GM23338 (cell line): ENCODE measurements at regions not wholly inside any gene's neighbourhood (a gene's known extent, or its start where the extent isn't known, plus 50 kb on each side); places are given as distances from the start of the nearest gene placed in this dataset.

Source experiments
- ATAC-seq: fragments of 200-7000 bp; cut with Tn5 transposase; 3 replicates; pipeline ENCODE4 v1.9.1; 2020
- DNase-seq: peaks from one replicate; pipeline ENCODE4 v3.0.0-alpha.2; 2015; ENCODE audit warnings: low spot score
- H2AFZ ChIP-seq: fragments of 200-600 bp; sonication (generic); 2 replicates; pipeline ENCODE4 v1.8.0; 2016; ENCODE audit warnings: antibody characterized with exemption, mild to moderate bottlenecking, moderate library complexity
- H3F3A ChIP-seq: fragments of 200-600 bp; sonication (generic); replicated peaks from 2 replicates; pipeline ENCODE4 v1.8.0; 2017; ENCODE audit warnings: antibody characterized with exemption, mixed run types, low read depth
- H3K27ac ChIP-seq: fragments of 200-600 bp; sonication (generic); 2 replicates; pipeline ENCODE4 v1.6.1; 2016; ENCODE audit warnings: low read depth
- H3K27me3 ChIP-seq: fragments of 200-600 bp; sonication (generic); 2 replicates; pipeline ENCODE4 v1.8.0; 2016; ENCODE audit warnings: mild to moderate bottlenecking, mixed run types, moderate library complexity; ENCODE audit not compliant: insufficient read depth
- H3K36me3 ChIP-seq: fragments of 200-600 bp; sonication (generic); 2 replicates; pipeline ENCODE4 v1.8.0; 2016; ENCODE audit warnings: mild to moderate bottlenecking; ENCODE audit not compliant: insufficient read depth
- H3K4me1 ChIP-seq: fragments of 200-600 bp; sonication (generic); 2 replicates; pipeline ENCODE4 v1.8.0; 2016; ENCODE audit warnings: mild to moderate bottlenecking, moderate library complexity; ENCODE audit not compliant: insufficient read depth
- H3K4me2 ChIP-seq: fragments of 200-600 bp; sonication (generic); 2 replicates; pipeline ENCODE4 v1.7.1; 2017; ENCODE audit warnings: mixed run types
- H3K4me3 ChIP-seq: fragments of 200-600 bp; sonication (generic); 2 replicates; pipeline ENCODE4 v1.6.1; 2016; ENCODE audit warnings: mixed run types
- H3K79me2 ChIP-seq: fragments of 200-600 bp; sonication (generic); replicated peaks from 2 replicates; pipeline ENCODE4 v1.8.0; 2017; ENCODE audit warnings: mild to moderate bottlenecking; ENCODE audit not compliant: insufficient read depth
- H3K9me2 ChIP-seq: fragments of 200-600 bp; sonication (generic); 2 replicates; pipeline ENCODE4 v1.8.0; 2017; ENCODE audit not compliant: insufficient read depth
- H4K20me1 ChIP-seq: fragments of 200-600 bp; sonication (generic); replicated peaks from 2 replicates; pipeline ENCODE4 v1.8.0; 2017; ENCODE audit warnings: mild to moderate bottlenecking; ENCODE audit not compliant: insufficient read depth
- H3K27ac Mint-ChIP-seq: 2 replicates; pipeline ENCODE4 v1.8.0; 2020; ENCODE audit warnings: inconsistent platforms, mild to moderate bottlenecking, moderate library complexity, mixed read lengths
- H3K27me3 Mint-ChIP-seq: 3 replicates; pipeline ENCODE4 v1.8.0; 2022; ENCODE audit warnings: low read depth, mild to moderate bottlenecking, moderate library complexity, mixed read lengths, inconsistent platforms; ENCODE audit not compliant: insufficient read depth, poor library complexity
- H3K36me3 Mint-ChIP-seq: 3 replicates; pipeline ENCODE4 v1.8.0; 2021; ENCODE audit warnings: low read depth, mild to moderate bottlenecking, inconsistent platforms, moderate library complexity, mixed read lengths
- H3K4me1 Mint-ChIP-seq: 3 replicates; pipeline ENCODE4 v1.8.0; 2020; ENCODE audit warnings: mild to moderate bottlenecking, inconsistent platforms, mixed read lengths
- H3K4me3 Mint-ChIP-seq: 3 replicates; pipeline ENCODE4 v1.8.0; 2021; ENCODE audit warnings: moderate library complexity, mild to moderate bottlenecking, inconsistent platforms, mixed read lengths
- H3K9me3 Mint-ChIP-seq: 3 replicates; pipeline ENCODE4 v1.8.0; 2020; ENCODE audit warnings: moderate library complexity, mild to moderate bottlenecking, inconsistent platforms, mixed read lengths
- CREB1 ChIP-seq: fragments of 250-450 bp; sonication (Bioruptor Pico); IDR thresholded peaks from 2 replicates; pipeline ENCODE4 v1.5.0; 2020; ENCODE audit warnings: low read depth, mild to moderate bottlenecking, moderate library complexity
- ETS1 ChIP-seq: IDR thresholded peaks from 2 replicates; pipeline ENCODE4 v1.6.1; 2016; ENCODE audit warnings: antibody characterized with exemption
- EZH2 ChIP-seq: fragments of 200-600 bp; sonication (generic); IDR thresholded peaks from one replicate; pipeline ENCODE4 v1.8.0; 2017; ENCODE audit warnings: antibody characterized with exemption, mild to moderate bottlenecking, low read depth; ENCODE audit not compliant: unreplicated experiment
- EZH2phosphoT487 ChIP-seq: fragments of 200-600 bp; sonication (generic); IDR thresholded peaks from one replicate; pipeline ENCODE4 v1.8.1; 2018; ENCODE audit warnings: antibody characterized with exemption; ENCODE audit not compliant: unreplicated experiment
- JUNB ChIP-seq: IDR thresholded peaks from one replicate; pipeline ENCODE4 v1.6.1; 2016; ENCODE audit warnings: antibody characterized with exemption; ENCODE audit not compliant: unreplicated experiment
- NANOG ChIP-seq: IDR thresholded peaks from 2 replicates; pipeline ENCODE4 v1.6.1; 2016; ENCODE audit warnings: antibody characterized with exemption, borderline replicate concordance
- POLR2AphosphoS5 ChIP-seq: IDR thresholded peaks from 2 replicates; pipeline ENCODE4 v1.6.1; 2016; ENCODE audit warnings: antibody characterized with exemption, low read depth
- REST ChIP-seq: IDR thresholded peaks from one replicate; pipeline ENCODE4 v1.6.1; 2018; ENCODE audit warnings: antibody characterized with exemption; ENCODE audit not compliant: unreplicated experiment
- STAT1 ChIP-seq: IDR thresholded peaks from one replicate; pipeline ENCODE4 v1.6.1; 2016; ENCODE audit warnings: antibody characterized with exemption; ENCODE audit not compliant: unreplicated experiment
- ZNF114 ChIP-seq: fragments of 250-450 bp; sonication (Bioruptor Pico); IDR thresholded peaks from 2 replicates; pipeline ENCODE4 v1.5.0; 2020; ENCODE audit warnings: mild to moderate bottlenecking, moderate library complexity
- ZNF331 ChIP-seq: fragments of 250-450 bp; sonication (Bioruptor Pico); IDR thresholded peaks from 2 replicates; pipeline ENCODE4 v1.5.0; 2020; ENCODE audit warnings: low read depth, mild to moderate bottlenecking, moderate library complexity
- TF ChIP-seq, protein P1 (sequence below): fragments of 250-450 bp; sonication (Bioruptor Pico); IDR thresholded peaks from 2 replicates; pipeline ENCODE4 v1.5.0; 2020; ENCODE audit warnings: mild to moderate bottlenecking, moderate library complexity
- TF ChIP-seq, protein P2 (sequence below), 2 experiments: fragments of 200-600 bp in 1 of 2; sonication (generic) in 1 of 2; conservative IDR thresholded peaks; 2 replicates each; pipeline versions ENCODE4 v1.5.1 to v1.6.1; 2016 to 2017; ENCODE audit warnings: antibody characterized with exemption in 2 of 2, low read depth in 2 of 2, mild to moderate bottlenecking in 2 of 2, moderate library complexity in 1 of 2

DNA sequence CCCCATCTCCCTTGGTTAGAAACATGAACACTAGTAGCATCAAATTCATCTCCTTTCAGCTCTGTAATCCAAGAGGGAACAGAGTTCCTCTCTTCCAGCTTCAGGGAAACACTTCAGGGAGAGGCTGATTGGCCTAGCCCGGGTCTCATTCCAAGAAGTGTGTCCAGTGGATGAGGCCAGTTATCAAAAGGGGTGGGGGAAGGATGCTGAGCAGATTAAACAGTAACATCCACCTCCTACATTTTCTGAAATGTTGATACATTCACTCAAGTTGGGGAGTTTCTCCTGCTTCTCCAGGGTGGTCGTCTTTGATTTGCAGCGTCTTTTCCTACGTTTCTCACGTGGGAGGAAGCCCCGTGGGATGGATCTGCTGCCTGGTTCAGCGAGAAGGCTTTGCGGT is 62.9 kb upstream of the WSB1 start:
- H3K36me3 Mint-ChIP-seq = no peaks in the 10 kb centered on the region; the same call in 2 of the 3 replicates
- no peaks in the 10 kb centered on the region for H3K27me3 ChIP-seq
- H3K4me2 ChIP-seq = no peak overlapping the region
- peaks cover 30% of the 10 kb centered on the region for H3K9me3 Mint-ChIP-seq
- H3K36me3 ChIP-seq = no peaks in the 10 kb centered on the region; the same call in 1 of the 2 replicates
- H4K20me1 ChIP-seq = no peaks in the 10 kb centered on the region
- no peak overlapping the region for H3K4me3 Mint-ChIP-seq
- TF ChIP-seq ZNF331 (CRISPR knock-in tag) (no peak), NANOG (no peak), STAT1 (no peak), EZH2phosphoT487 (no peak), JUNB (no peak), ETS1 (no peak), EZH2 (no peak), ZNF114 (CRISPR knock-in tag) (no peak), REST (no peak), POLR2AphosphoS5 (no peak), CREB1 (CRISPR knock-in tag) (no peak)
- TF ChIP-seq, protein P1, sequence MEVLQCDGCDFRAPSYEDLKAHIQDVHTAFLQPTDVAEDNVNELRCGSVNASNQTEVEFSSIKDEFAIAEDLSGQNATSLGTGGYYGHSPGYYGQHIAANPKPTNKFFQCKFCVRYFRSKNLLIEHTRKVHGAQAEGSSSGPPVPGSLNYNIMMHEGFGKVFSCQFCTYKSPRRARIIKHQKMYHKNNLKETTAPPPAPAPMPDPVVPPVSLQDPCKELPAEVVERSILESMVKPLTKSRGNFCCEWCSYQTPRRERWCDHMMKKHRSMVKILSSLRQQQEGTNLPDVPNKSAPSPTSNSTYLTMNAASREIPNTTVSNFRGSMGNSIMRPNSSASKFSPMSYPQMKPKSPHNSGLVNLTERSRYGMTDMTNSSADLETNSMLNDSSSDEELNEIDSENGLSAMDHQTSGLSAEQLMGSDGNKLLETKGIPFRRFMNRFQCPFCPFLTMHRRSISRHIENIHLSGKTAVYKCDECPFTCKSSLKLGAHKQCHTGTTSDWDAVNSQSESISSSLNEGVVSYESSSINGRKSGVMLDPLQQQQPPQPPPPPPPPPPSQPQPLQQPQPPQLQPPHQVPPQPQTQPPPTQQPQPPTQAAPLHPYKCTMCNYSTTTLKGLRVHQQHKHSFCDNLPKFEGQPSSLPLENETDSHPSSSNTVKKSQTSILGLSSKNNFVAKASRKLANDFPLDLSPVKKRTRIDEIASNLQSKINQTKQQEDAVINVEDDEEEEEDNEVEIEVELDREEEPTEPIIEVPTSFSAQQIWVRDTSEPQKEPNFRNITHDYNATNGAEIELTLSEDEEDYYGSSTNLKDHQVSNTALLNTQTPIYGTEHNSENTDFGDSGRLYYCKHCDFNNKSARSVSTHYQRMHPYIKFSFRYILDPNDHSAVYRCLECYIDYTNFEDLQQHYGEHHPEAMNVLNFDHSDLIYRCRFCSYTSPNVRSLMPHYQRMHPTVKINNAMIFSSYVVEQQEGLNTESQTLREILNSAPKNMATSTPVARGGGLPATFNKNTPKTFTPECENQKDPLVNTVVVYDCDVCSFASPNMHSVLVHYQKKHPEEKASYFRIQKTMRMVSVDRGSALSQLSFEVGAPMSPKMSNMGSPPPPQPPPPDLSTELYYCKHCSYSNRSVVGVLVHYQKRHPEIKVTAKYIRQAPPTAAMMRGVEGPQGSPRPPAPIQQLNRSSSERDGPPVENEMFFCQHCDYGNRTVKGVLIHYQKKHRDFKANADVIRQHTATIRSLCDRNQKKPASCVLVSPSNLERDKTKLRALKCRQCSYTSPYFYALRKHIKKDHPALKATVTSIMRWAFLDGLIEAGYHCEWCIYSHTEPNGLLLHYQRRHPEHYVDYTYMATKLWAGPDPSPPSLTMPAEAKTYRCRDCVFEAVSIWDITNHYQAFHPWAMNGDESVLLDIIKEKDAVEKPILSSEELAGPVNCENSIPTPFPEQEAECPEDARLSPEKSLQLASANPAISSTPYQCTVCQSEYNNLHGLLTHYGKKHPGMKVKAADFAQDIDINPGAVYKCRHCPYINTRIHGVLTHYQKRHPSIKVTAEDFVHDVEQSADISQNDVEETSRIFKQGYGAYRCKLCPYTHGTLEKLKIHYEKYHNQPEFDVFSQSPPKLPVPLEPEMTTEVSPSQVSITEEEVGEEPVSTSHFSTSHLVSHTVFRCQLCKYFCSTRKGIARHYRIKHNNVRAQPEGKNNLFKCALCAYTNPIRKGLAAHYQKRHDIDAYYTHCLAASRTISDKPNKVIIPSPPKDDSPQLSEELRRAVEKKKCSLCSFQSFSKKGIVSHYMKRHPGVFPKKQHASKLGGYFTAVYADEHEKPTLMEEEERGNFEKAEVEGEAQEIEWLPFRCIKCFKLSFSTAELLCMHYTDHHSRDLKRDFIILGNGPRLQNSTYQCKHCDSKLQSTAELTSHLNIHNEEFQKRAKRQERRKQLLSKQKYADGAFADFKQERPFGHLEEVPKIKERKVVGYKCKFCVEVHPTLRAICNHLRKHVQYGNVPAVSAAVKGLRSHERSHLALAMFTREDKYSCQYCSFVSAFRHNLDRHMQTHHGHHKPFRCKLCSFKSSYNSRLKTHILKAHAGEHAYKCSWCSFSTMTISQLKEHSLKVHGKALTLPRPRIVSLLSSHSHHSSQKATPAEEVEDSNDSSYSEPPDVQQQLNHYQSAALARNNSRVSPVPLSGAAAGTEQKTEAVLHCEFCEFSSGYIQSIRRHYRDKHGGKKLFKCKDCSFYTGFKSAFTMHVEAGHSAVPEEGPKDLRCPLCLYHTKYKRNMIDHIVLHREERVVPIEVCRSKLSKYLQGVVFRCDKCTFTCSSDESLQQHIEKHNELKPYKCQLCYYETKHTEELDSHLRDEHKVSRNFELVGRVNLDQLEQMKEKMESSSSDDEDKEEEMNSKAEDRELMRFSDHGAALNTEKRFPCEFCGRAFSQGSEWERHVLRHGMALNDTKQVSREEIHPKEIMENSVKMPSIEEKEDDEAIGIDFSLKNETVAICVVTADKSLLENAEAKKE (CRISPR knock-in tag) = no peak
- TF ChIP-seq, protein P2, sequence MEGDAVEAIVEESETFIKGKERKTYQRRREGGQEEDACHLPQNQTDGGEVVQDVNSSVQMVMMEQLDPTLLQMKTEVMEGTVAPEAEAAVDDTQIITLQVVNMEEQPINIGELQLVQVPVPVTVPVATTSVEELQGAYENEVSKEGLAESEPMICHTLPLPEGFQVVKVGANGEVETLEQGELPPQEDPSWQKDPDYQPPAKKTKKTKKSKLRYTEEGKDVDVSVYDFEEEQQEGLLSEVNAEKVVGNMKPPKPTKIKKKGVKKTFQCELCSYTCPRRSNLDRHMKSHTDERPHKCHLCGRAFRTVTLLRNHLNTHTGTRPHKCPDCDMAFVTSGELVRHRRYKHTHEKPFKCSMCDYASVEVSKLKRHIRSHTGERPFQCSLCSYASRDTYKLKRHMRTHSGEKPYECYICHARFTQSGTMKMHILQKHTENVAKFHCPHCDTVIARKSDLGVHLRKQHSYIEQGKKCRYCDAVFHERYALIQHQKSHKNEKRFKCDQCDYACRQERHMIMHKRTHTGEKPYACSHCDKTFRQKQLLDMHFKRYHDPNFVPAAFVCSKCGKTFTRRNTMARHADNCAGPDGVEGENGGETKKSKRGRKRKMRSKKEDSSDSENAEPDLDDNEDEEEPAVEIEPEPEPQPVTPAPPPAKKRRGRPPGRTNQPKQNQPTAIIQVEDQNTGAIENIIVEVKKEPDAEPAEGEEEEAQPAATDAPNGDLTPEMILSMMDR (conservative IDR thresholded peaks at IDR 0.05; ENCODE audit: low read depth in 2 of 2) = no peak
- H3K9me2 ChIP-seq = no peaks in the 10 kb centered on the region
- H3K27ac Mint-ChIP-seq = no peak overlapping the region
- H2AFZ ChIP-seq = peak overlapping the region; percentile 78; the same call in 1 of the 2 replicates
- ATAC-seq = no peak
- no peaks in the 10 kb centered on the region for H3K4me1 ChIP-seq
- H3K27ac ChIP-seq = no peak overlapping the region
- H3K4me1 Mint-ChIP-seq = no peaks in the 10 kb centered on the region
- peaks cover 2% of the 10 kb centered on the region for H3K27me3 Mint-ChIP-seq
- no peaks in the 10 kb centered on the region for H3K79me2 ChIP-seq
- no peaks in the 10 kb centered on the region for H3F3A ChIP-seq
- no peak for DNase-seq
- no peak overlapping the region for H3K4me3 ChIP-seq
